Fibroblast of the conjunctiva (primary cell): ENCODE measurements at regions not wholly inside any gene's neighbourhood (a gene's known extent, or its start where the extent isn't known, plus 50 kb on each side); places are given as distances from the start of the nearest gene placed in this dataset.
"Not testable (repeated sequence)": the region's sequence is repeated elsewhere in the genome, so short reads cannot be mapped to it uniquely, and the experiment has no call there.

Source experiments
- DNase-seq: peaks from one replicate; pipeline ENCODE4 v3.0.0-alpha.2; 2010; ENCODE audit warnings: low read depth

GRCh38 chr6:144977250-144977864, 692.2 kb downstream of the UTRN start:
- not testable (repeated sequence) for DNase-seq

- no peak for DNase-seq
Observed at GRCh38 chr6:144978208-144978607, 693.1 kb downstream of the UTRN start.

- no peak for DNase-seq
Observed at GRCh38 chr6:144986271-144986670, 701.1 kb downstream of the UTRN start.

GRCh38 chr6:144989319-144990107, 704.4 kb downstream of the UTRN start:
- no peak for DNase-seq

GRCh38 chr6:144990784-144991183, 705.6 kb downstream of the UTRN start:
- no peak for DNase-seq

- DNase-seq, result no peak
Observed at GRCh38 chr6:144993870-144994269, 708.7 kb downstream of the UTRN start.

- DNase-seq, result no peak
Observed at GRCh38 chr6:144997996-144998395, 712.9 kb downstream of the UTRN start.

GRCh38 chr6:144999127-144999526, 714.0 kb downstream of the UTRN start:
- DNase-seq, result no peak

GRCh38 chr6:145003145-145003544, 718.0 kb downstream of the UTRN start:
- DNase-seq, result no peak

GRCh38 chr6:145006914-145007313, 721.8 kb downstream of the UTRN start:
- no peak for DNase-seq

GRCh38 chr6:145008715-145009114, 723.6 kb downstream of the UTRN start:
- no peak for DNase-seq

- no peak for DNase-seq
Observed at GRCh38 chr6:145009711-145010110, 724.6 kb downstream of the UTRN start.

- DNase-seq, result no peak
Observed at GRCh38 chr6:145012039-145012662, 723.2 kb downstream of the EPM2A start.

- peak; percentile 85 for DNase-seq
Observed at GRCh38 chr6:145015739-145016558, 719.4 kb downstream of the EPM2A start.

GRCh38 chr6:145017051-145017450, 718.3 kb downstream of the EPM2A start:
- DNase-seq, result no peak

GRCh38 chr6:145017516-145017915, 717.8 kb downstream of the EPM2A start:
- DNase-seq, result no peak

- DNase-seq, result no peak
Observed at GRCh38 chr6:145018027-145018426, 717.3 kb downstream of the EPM2A start.

GRCh38 chr6:145020114-145020513, 715.2 kb downstream of the EPM2A start:
- DNase-seq, result no peak

GRCh38 chr6:145020543-145020942, 714.8 kb downstream of the EPM2A start:
- no peak for DNase-seq

GRCh38 chr6:145022199-145022796, 713.0 kb downstream of the EPM2A start:
- DNase-seq, result no peak

- DNase-seq, result no peak
Observed at GRCh38 chr6:145023116-145023726, 712.1 kb downstream of the EPM2A start.

- DNase-seq, result no peak
Observed at GRCh38 chr6:145025488-145025887, 709.8 kb downstream of the EPM2A start.
